SK-N-DZ (cell line): ENCODE measurements at regions not wholly inside any gene's neighbourhood (a gene's known extent, or its start where the extent isn't known, plus 50 kb on each side); places are given as distances from the start of the nearest gene placed in this dataset.

ENCODE experiments used
- DNase-seq: peaks from one replicate; pipeline ENCODE4 v3.0.0-alpha.2; 2015; ENCODE audit warnings: low spot score

- no peak for DNase-seq
Observed at GRCh38 chr3:153072382-153072781, 89.6 kb upstream of the RAP2B start.

DNA sequence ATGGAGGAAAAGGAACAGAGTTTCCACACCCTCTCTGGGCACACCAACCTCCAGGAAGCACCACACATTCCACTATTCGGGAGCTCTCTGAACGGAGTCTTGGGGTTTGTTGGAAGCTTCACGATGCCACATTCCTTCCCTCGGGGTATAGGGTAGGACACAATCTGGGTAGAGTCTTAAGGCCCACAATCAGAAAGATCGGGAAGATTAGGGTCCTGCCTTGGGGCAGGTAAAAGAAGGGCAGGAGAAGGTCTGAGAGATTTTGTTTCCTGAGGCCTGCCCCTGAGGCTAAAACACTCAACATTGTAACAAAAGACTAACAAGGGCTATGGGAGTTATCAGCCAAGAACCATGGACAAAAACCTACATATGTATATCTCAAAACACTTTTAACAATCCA, 89.2 kb upstream of the RAP2B start:
- no peak for DNase-seq

DNA sequence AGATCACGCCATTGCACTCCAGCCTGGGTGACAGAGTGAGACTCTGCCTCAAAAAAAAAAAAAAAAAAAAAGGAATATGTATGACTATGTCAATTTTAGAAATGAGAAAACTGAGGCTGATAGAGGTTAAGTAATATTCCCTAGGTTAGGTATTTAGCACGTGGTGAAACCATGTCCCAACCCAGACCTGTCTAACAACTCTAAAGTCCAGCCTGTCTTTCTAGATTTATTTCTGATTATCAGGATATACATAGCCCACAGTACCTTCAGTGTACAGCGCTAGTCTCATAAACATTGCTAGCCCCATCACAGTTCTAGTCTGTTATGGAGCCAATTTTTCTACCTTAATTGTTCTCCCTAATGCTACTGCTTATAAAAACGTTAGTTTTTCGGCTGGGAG, 88.4 kb upstream of the RAP2B start:
- DNase-seq, result no peak

DNA sequence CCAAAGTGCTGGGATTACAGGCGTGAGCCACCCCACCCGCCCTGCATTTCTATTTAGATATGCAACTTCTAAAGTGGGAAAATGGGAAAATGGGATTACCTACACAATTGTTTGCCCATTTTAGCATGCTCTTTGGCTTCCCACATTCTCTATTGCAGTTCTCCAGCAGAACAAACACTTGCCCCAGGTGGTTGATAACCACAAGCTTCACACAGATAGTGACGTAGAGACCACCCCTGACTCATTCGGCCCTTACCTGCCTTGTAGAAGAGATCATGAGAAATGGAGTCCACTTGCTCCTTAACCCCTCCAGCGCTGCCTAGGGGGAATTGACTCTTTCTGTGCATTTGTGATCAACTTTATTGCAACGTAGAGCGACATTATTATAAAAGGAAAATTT, 83.2 kb upstream of the RAP2B start:
- DNase-seq, result no peak

DNA sequence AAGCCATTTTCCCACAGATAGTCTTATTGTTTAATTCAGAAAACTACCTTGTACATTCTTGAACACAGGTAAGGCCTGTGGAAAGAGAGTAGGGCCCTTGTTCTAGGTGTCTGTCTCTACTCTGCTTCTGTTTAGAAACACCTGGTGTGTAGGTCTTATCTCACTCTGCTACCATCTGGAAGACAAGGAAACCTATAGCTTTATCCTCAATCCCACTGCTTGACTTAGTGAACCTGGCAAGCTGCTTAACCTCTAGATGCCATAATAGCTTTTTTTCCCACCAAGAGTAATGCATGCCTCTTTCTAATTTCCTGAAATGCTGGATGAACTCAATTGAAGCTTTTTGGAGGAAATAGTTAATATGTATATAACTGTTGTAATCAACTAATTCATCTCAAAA, 82.6 kb upstream of the RAP2B start:
- DNase-seq, result no peak

- no peak for DNase-seq
Observed at GRCh38 chr3:153080778-153081240, 81.2 kb upstream of the RAP2B start.

- no peak for DNase-seq
Observed at GRCh38 chr3:153084431-153084830, 77.6 kb upstream of the RAP2B start.

GRCh38 chr3:153087595-153088566, 74.1 kb upstream of the RAP2B start:
- no peak for DNase-seq

GRCh38 chr3:153089620-153090019, 72.4 kb upstream of the RAP2B start:
- DNase-seq, result no peak

GRCh38 chr3:153090973-153091372, 71.1 kb upstream of the RAP2B start:
- no peak for DNase-seq

DNA sequence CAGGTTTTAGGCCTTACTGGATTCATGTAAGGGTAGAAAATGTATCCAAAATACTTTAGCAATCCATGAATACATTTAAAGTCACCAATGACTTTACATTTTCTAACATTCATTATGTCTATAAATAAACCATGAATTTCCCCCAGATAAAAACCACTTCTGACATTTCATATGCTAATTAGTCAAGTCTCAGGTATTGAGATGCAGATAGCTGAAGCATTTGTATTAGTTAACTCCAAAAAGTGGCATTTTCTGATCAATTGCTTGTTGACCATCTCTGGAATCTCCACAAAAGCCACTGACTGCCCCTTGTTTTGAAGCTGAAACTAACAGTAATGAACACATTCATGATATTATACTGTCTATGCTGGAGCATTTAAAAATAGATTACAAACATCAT, 68.4 kb upstream of the RAP2B start:
- DNase-seq, result no peak

- no peak for DNase-seq
Observed at GRCh38 chr3:153094386-153094785, 67.6 kb upstream of the RAP2B start.

- DNase-seq, result no peak
Observed at GRCh38 chr3:153095441-153095840, 66.6 kb upstream of the RAP2B start.

DNA sequence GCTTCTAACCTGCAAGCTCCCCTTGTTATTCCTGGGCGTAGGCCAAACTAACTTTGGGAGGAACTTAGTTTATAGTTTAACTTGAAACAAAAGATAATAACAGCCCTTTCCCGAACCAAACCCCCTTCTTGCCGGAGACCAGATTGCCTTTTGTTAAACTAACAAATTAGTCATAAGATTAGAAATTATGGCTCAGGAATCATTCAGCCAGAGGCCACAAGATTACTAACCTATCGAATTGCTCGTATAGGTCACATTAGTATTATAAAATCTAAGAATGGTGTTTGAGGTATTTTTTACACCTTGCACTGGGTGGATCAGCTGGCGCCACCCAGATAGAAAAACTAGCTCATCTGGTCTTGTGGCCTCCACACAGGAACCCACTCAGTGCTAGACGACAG, 65.3 kb upstream of the RAP2B start:
- DNase-seq, result no peak

DNA sequence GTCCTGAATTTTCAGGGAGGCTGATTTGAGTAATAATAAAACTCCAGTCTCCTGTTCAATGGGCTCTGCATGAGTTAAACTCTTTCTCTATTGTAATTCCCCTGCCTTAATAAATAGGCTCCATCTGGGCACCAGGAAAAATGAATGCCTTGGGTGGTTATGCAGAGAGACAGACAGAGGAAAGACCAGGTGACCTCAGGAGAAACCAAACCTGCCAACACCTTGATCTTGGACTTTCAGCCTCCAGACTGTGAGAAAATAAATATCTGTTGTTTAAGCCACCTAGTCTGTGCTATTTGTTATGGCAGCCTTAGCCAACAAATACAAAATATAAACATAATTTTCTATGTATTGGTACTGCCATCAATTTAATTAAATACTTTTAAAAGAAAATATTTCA, 64.8 kb upstream of the RAP2B start:
- DNase-seq, result no peak

DNA sequence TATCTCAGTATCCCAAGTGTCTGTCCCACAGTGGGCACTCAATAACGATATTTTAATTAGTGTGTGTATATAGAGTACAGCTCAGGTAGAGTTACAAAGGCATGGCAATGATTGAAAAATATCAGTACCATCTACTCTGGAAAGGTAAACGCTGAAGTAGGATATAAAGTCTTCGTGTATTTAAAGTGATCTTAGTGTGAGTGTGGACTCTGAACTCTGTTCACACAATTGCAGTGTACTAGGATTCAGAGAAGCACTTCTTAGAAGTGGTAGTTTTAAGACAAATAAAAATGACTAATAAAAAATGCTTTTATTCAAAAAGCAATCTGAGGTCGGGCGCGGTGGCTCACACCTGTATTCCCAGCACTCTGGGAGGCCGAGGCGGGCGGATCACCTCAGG, 62.9 kb upstream of the RAP2B start:
- DNase-seq, result no peak

GRCh38 chr3:153103406-153103945, 58.5 kb upstream of the RAP2B start:
- DNase-seq, result no peak

DNA sequence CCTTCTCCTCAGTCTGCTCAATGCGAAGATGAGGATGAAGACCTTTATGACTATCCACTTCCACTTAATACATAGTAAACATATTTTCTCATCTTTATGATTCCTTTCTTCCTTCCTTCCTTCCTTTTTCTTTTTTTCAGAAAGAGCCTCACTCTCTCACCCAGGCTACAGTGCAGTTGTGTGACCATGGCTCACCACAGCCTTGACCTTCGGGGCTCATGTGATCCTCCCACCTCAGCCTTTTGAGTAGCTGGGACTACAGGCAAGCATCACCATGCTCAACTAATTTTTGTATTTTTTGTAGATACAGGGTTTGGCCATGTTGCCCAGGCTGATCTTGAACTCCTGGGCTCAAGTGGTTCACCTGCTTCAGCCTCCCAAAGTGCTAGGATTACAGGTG, 52.0 kb upstream of the RAP2B start:
- DNase-seq, result no peak

DNA sequence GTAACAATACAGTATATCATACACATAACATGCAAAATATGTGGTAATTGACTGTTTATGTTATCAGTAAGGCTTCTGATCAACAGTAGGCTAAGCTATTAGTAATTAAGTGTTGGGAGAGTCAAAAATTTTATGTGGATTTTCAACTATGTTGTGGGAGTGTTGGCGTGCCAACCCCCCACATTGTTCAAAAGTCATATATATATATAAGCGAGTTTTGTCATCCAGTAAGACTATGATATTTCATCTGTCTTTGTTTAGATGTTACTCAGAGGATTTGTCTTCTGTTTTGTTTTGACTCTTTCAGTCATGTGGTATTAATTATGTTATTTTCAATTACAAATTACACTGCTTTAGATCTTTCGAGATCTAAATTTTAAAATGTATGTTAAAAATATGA, 51.0 kb upstream of the RAP2B start:
- DNase-seq, result no peak
